SK-N-SH treated with all-trans-retinoic acid at 6 μM for 48 hours (cell line): ENCODE measurements at regions not wholly inside any gene's neighbourhood (a gene's known extent, or its start where the extent isn't known, plus 50 kb on each side); places are given as distances from the start of the nearest gene placed in this dataset.

ENCODE experiments used
- ZFP3 ChIP-seq: fragments of 250-450 bp; sonication (Bioruptor Pico); IDR thresholded peaks from 2 replicates; pipeline ENCODE4 v1.5.0; 2020; ENCODE audit warnings: mild to moderate bottlenecking, moderate library complexity
- TF ChIP-seq, protein P1 (sequence below): fragments of 250-450 bp; sonication (Bioruptor Pico); IDR thresholded peaks from 2 replicates; pipeline ENCODE4 v1.8.0; 2020; ENCODE audit warnings: mild to moderate bottlenecking, moderate library complexity, borderline replicate concordance
- TF ChIP-seq, protein P2 (sequence below): fragments of 250-450 bp; sonication (Bioruptor Pico); IDR thresholded peaks from 2 replicates; pipeline ENCODE4 v1.5.1; 2021; ENCODE audit warnings: mild to moderate bottlenecking, moderate library complexity
- TF ChIP-seq, protein P3 (sequence below): fragments of 250-450 bp; sonication (Bioruptor Pico); IDR thresholded peaks from 2 replicates; pipeline ENCODE4 v1.5.1; 2020; ENCODE audit warnings: low read depth, mild to moderate bottlenecking, moderate library complexity

DNA sequence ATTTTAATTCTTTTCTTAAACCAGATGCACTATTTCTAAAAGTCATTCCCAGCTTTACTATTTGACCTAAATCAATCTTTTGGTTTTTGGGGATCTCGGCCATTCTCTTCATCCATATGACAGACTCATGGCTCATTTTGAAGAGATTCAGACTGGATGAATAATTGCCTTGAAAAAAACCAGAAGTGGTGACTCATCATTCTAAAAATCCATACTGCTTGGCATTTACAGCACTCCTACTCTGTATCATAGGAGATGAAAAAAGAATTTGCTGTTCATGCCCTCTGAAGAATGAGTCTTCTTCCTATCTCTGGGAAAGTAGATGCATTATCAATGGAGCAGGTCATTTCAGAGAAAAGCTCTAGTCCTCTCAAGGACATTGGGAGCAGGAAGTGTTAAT, 220.5 kb upstream of the RPS6KA3 start:
- TF ChIP-seq, protein P1, sequence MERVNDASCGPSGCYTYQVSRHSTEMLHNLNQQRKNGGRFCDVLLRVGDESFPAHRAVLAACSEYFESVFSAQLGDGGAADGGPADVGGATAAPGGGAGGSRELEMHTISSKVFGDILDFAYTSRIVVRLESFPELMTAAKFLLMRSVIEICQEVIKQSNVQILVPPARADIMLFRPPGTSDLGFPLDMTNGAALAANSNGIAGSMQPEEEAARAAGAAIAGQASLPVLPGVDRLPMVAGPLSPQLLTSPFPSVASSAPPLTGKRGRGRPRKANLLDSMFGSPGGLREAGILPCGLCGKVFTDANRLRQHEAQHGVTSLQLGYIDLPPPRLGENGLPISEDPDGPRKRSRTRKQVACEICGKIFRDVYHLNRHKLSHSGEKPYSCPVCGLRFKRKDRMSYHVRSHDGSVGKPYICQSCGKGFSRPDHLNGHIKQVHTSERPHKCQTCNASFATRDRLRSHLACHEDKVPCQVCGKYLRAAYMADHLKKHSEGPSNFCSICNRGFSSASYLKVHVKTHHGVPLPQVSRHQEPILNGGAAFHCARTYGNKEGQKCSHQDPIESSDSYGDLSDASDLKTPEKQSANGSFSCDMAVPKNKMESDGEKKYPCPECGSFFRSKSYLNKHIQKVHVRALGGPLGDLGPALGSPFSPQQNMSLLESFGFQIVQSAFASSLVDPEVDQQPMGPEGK = no peak
- TF ChIP-seq, protein P2, sequence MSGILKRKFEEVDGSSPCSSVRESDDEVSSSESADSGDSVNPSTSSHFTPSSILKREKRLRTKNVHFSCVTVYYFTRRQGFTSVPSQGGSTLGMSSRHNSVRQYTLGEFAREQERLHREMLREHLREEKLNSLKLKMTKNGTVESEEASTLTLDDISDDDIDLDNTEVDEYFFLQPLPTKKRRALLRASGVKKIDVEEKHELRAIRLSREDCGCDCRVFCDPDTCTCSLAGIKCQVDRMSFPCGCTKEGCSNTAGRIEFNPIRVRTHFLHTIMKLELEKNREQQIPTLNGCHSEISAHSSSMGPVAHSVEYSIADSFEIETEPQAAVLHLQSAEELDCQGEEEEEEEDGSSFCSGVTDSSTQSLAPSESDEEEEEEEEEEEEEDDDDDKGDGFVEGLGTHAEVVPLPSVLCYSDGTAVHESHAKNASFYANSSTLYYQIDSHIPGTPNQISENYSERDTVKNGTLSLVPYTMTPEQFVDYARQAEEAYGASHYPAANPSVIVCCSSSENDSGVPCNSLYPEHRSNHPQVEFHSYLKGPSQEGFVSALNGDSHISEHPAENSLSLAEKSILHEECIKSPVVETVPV (CRISPR knock-in tag) = no peak
- TF ChIP-seq, protein P3, sequence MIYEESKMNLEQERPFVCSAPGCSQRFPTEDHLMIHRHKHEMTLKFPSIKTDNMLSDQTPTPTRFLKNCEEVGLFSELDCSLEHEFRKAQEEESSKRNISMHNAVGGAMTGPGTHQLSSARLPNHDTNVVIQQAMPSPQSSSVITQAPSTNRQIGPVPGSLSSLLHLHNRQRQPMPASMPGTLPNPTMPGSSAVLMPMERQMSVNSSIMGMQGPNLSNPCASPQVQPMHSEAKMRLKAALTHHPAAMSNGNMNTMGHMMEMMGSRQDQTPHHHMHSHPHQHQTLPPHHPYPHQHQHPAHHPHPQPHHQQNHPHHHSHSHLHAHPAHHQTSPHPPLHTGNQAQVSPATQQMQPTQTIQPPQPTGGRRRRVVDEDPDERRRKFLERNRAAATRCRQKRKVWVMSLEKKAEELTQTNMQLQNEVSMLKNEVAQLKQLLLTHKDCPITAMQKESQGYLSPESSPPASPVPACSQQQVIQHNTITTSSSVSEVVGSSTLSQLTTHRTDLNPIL (CRISPR knock-in tag) = no peak
- no peak for TF ChIP-seq ZFP3 (CRISPR knock-in tag)
